Right cardiac atrium (tissue), 5 donors: ENCODE measurements at regions not wholly inside any gene's neighbourhood (a gene's known extent, or its start where the extent isn't known, plus 50 kb on each side); places are given as distances from the start of the nearest gene placed in this dataset.

Experiments
- ATAC-seq, 2 donors: fragments of 200-7000 bp; cut with Tn5 transposase; one replicate each; pipeline versions ENCODE4 v1.8.0 to v1.9.1; 2020; ENCODE audit warnings: moderate library complexity in 2 of 2, mild to moderate bottlenecking in 1 of 2
- DNase-seq, 3 donors: peaks; one replicate each; pipeline ENCODE4 v3.0.0-alpha.2; 2020
- H3K27ac ChIP-seq: one replicate; pipeline ENCODE4 v1.5.1; 2013; ENCODE audit warnings: mild to moderate bottlenecking, low read length, control low read depth, moderate library complexity
- H3K27me3 ChIP-seq: one replicate; pipeline ENCODE4 v1.6.1; 2013; ENCODE audit not compliant: control insufficient read depth, insufficient read depth
- H3K4me1 ChIP-seq: one replicate; pipeline ENCODE4 v1.6.1; 2013; ENCODE audit warnings: low read length; ENCODE audit not compliant: control insufficient read depth, insufficient read depth
- H3K4me3 ChIP-seq: one replicate; pipeline ENCODE4 v1.5.1; 2013; ENCODE audit warnings: low read length, control low read depth
- H3K9me3 ChIP-seq: one replicate; pipeline ENCODE4 v1.6.1; 2013; ENCODE audit warnings: low read length; ENCODE audit not compliant: control insufficient read depth
- WGBS: extraction: QIAGEN DNeasy Blood & Tissue Kit; methylation state at CpG from one replicate; pipeline ENCODE4 v1.1.7; 2013; 5-methylcytosine and 5-hydroxymethylcytosine counted together
- intact Hi-C, 4 donors: fragments of 100-400 bp; cut with DNase I; formaldehyde crosslinking; loops; one replicate each; pipeline versions ENCODE4 v1.11.0 to v1.14.0; 2022 to 2023
- donor health status: healthy with polysubstance abuse.
- donor health status: DM: no; HTN: yes; CAD: no.
- donor health status: DM: no; HTN: no; CAD: no.
- donor health status: DM: no; HTN: yes; CAD: no; lungs with severe emphysema.
- donor health status: DM: yes; HTN: yes; CAD: no.

GRCh38 chr3:99365396-99365795 lies 273.0 kb upstream of the COL8A1 start:
- intact Hi-C loops = no loop called here
- no peaks in the 10 kb centered on the region for H3K27me3 ChIP-seq
- no peaks in the 10 kb centered on the region for H3K4me1 ChIP-seq
- no peak for ATAC-seq
- no peak overlapping the region for H3K4me3 ChIP-seq
- DNase-seq = no peak
- no peak overlapping the region for H3K27ac ChIP-seq
- no peaks in the 10 kb centered on the region for H3K9me3 ChIP-seq

GRCh38 chr3:99357131-99357530 lies 281.3 kb upstream of the COL8A1 start:
- intact Hi-C loops = no loop called here
- 78% methylated on average over 1 of the region's 1 CpG for WGBS
- no peaks in the 10 kb centered on the region for H3K27me3 ChIP-seq

DNA sequence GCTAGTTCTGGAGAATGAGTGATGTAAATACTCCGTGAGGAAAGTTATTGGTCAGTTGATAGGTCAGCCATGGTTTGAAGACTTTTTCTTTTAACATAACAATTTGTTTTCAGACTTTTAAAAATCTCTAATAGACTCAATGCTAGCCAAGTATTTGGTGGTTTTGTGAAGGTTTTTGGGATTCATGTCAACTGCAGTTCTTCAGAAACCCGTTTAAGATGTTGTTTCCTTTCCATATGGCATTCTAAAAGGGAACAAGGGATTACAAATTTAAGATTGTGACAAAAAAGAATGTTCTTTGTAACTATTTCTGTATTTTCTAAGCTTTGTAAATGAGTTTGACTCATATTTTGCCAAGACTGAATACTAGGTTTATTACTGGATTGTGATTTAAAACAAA lies 281.7 kb upstream of the COL8A1 start:
- H3K4me3 ChIP-seq = no peak overlapping the region
- ATAC-seq = no peak
- WGBS = 62% methylated on average over 2 of the region's 2 CpGs
- intact Hi-C loops = no loop called here
- H3K27ac ChIP-seq = no peak overlapping the region
- H3K9me3 ChIP-seq = no peaks in the 10 kb centered on the region
- no peak for DNase-seq
- no peaks in the 10 kb centered on the region for H3K4me1 ChIP-seq
- H3K27me3 ChIP-seq = no peaks in the 10 kb centered on the region

More at GRCh38 chr3:99357131-99357530, 281.3 kb upstream of the COL8A1 start:
- Histone ChIP-seq H3K27ac (no peak overlapping the region), H3K4me3 (no peak overlapping the region), H3K9me3 (no peaks in the 10 kb centered on the region), H3K4me1 (no peaks in the 10 kb centered on the region)
- no peak for DNase-seq
- no peak for ATAC-seq

- ATAC-seq (no peak), DNase-seq (no peak)
- H3K4me1 ChIP-seq = no peaks in the 10 kb centered on the region
- no peaks in the 10 kb centered on the region for H3K9me3 ChIP-seq
- 79% methylated on average over 2 of the region's 2 CpGs for WGBS
- H3K27ac ChIP-seq = no peak overlapping the region
- intact Hi-C loops = no loop called here
- no peak overlapping the region for H3K4me3 ChIP-seq
- H3K27me3 ChIP-seq = no peaks in the 10 kb centered on the region
These were observed 282.9 kb upstream of the COL8A1 start for GRCh38 chr3:99355465-99355864.

GRCh38 chr3:99352811-99353210 lies 285.6 kb upstream of the COL8A1 start:
- DNase-seq (no peak), ATAC-seq (no peak)
- no peak overlapping the region for H3K27ac ChIP-seq
- H3K9me3 ChIP-seq = no peaks in the 10 kb centered on the region
- H3K27me3 ChIP-seq = no peaks in the 10 kb centered on the region
- WGBS = 83% methylated on average over 3 of the region's 3 CpGs
- no peaks in the 10 kb centered on the region for H3K4me1 ChIP-seq
- intact Hi-C loops = no loop called here
- H3K4me3 ChIP-seq = no peak overlapping the region

DNA sequence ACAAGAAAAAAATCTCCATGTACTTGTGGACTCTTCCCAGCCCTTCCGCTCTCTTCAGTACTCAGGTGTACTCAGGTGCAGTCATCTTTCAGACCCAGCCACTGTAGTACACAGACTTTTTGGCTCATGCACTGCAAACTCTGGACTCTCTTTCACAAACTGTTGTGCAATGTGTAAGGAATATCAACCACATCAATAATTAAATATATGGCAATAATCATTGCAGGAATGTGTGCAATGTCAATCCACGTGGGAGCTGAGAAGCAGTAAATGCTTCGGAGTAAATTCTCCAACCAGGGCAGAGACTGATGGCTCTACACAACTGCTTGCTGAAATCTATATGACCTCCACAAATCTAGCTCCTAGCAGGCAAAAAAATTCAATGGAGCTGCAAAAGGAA lies 287.3 kb upstream of the COL8A1 start:
- DNase-seq = no peak
- 81% methylated on average over 3 of the region's 3 CpGs for WGBS
- Histone ChIP-seq H3K4me3 (no peak overlapping the region), H3K27me3 (no peaks in the 10 kb centered on the region), H3K4me1 (no peaks in the 10 kb centered on the region), H3K27ac (no peak overlapping the region), H3K9me3 (no peaks in the 10 kb centered on the region)
- intact Hi-C loops = no loop called here
- no peak for ATAC-seq

GRCh38 chr3:99348451-99348850 lies 289.9 kb upstream of the COL8A1 start:
- H3K27ac ChIP-seq = no peak overlapping the region
- no peaks in the 10 kb centered on the region for H3K4me1 ChIP-seq
- H3K4me3 ChIP-seq = no peak overlapping the region
- WGBS = 79% methylated on average over 3 of the region's 3 CpGs
- no peaks in the 10 kb centered on the region for H3K9me3 ChIP-seq
- H3K27me3 ChIP-seq = no peaks in the 10 kb centered on the region
- intact Hi-C loops = no loop called here
- ATAC-seq = no peak
- DNase-seq = no peak

DNA sequence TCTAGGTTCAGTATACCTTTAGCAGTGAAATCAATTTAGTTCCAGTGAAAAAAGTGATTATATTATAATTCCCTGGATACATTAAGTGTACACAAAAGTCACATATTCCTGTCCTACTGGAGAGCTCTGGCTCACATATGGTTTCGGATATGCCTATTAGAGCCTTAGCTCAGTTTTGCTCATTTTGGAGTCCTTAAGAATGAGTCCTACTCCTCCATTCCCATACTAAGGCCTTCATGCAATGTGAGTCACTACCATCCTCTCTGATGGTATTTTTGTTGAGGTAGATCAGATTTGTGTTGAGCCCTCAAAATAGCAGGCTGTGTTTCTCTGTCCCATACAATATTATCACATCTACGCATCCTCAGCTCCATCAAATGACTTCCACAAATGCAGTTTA lies 294.2 kb upstream of the COL8A1 start:
- ATAC-seq (no peak), DNase-seq (no peak)
- no peak overlapping the region for H3K4me3 ChIP-seq
- no peaks in the 10 kb centered on the region for H3K9me3 ChIP-seq
- intact Hi-C loops = no loop called here
- no peaks in the 10 kb centered on the region for H3K27me3 ChIP-seq
- H3K27ac ChIP-seq = no peak overlapping the region
- no peaks in the 10 kb centered on the region for H3K4me1 ChIP-seq
- 98% methylated on average over 2 of the region's 2 CpGs for WGBS

- Histone ChIP-seq H3K4me3 (no peak overlapping the region), H3K27me3 (no peaks in the 10 kb centered on the region), H3K9me3 (no peaks in the 10 kb centered on the region), H3K27ac (no peak overlapping the region), H3K4me1 (no peaks in the 10 kb centered on the region)
- WGBS = 56% methylated on average over 1 of the region's 1 CpG
- intact Hi-C loops = no loop called here
- ATAC-seq = peak in 1 of 2 donors; percentile 67
- DNase-seq = no peak
These were observed 296.0 kb upstream of the COL8A1 start for GRCh38 chr3:99342383-99342782.

- Histone ChIP-seq H3K4me3 (no peak overlapping the region), H3K27ac (no peak overlapping the region), H3K4me1 (no peaks in the 10 kb centered on the region), H3K27me3 (no peaks in the 10 kb centered on the region), H3K9me3 (no peaks in the 10 kb centered on the region)
- intact Hi-C loops = no loop called here
- no peak for DNase-seq
- ATAC-seq = no peak
- 80% methylated on average over 4 of the region's 4 CpGs for WGBS
These were observed 299.2 kb upstream of the COL8A1 start for GRCh38 chr3:99339222-99339621.

GRCh38 chr3:99332718-99333117 lies 305.7 kb upstream of the COL8A1 start:
- Histone ChIP-seq H3K9me3 (no peaks in the 10 kb centered on the region), H3K27ac (no peak overlapping the region), H3K4me3 (no peak overlapping the region), H3K27me3 (no peaks in the 10 kb centered on the region), H3K4me1 (no peaks in the 10 kb centered on the region)
- DNase-seq = peak in 1 of 3 donors; percentile 11
- intact Hi-C loops = no loop called here
- ATAC-seq = no peak
- WGBS = 53% methylated on average over 3 of the region's 3 CpGs

GRCh38 chr3:99332276-99332675 lies 306.1 kb upstream of the COL8A1 start:
- 64% methylated on average over 2 of the region's 2 CpGs for WGBS
- no peaks in the 10 kb centered on the region for H3K9me3 ChIP-seq

More at GRCh38 chr3:99332276-99332675, 306.1 kb upstream of the COL8A1 start:
- intact Hi-C loops = no loop called here
- DNase-seq = no peak
- no peak overlapping the region for H3K27ac ChIP-seq
- H3K27me3 ChIP-seq = no peaks in the 10 kb centered on the region
- H3K4me1 ChIP-seq = no peaks in the 10 kb centered on the region
- no peak for ATAC-seq
- H3K4me3 ChIP-seq = no peak overlapping the region
